Stimulated activated naive CD8-positive, alpha-beta T cell treated with anti-CD3 and anti-CD28 coated beads, Interleukin-15, Interleukin-2, amounts not matched to agents 100 ng/mL and 50 ng/mL, for 24 hours (primary cell): ENCODE measurements at regions not wholly inside any gene's neighbourhood (a gene's known extent, or its start where the extent isn't known, plus 50 kb on each side); places are given as distances from the start of the nearest gene placed in this dataset.

Experiments used
- H3K27ac Mint-ChIP-seq: one replicate; pipeline ENCODE4 v1.8.0; 2021; ENCODE audit warnings: mild to moderate bottlenecking, mixed read lengths
- H3K27me3 Mint-ChIP-seq: one replicate; pipeline ENCODE4 v1.8.0; 2021; ENCODE audit warnings: mixed read lengths
- H3K36me3 Mint-ChIP-seq: one replicate; pipeline ENCODE4 v1.8.0; 2021; ENCODE audit warnings: low read depth, mixed read lengths
- H3K4me1 Mint-ChIP-seq: one replicate; pipeline ENCODE4 v1.8.0; 2021; ENCODE audit warnings: low read depth, mixed read lengths
- H3K4me3 Mint-ChIP-seq: one replicate; pipeline ENCODE4 v1.8.0; 2021; ENCODE audit warnings: mild to moderate bottlenecking, mixed read lengths
- H3K9me3 Mint-ChIP-seq: one replicate; pipeline ENCODE4 v1.8.0; 2021; ENCODE audit warnings: mixed read lengths

DNA sequence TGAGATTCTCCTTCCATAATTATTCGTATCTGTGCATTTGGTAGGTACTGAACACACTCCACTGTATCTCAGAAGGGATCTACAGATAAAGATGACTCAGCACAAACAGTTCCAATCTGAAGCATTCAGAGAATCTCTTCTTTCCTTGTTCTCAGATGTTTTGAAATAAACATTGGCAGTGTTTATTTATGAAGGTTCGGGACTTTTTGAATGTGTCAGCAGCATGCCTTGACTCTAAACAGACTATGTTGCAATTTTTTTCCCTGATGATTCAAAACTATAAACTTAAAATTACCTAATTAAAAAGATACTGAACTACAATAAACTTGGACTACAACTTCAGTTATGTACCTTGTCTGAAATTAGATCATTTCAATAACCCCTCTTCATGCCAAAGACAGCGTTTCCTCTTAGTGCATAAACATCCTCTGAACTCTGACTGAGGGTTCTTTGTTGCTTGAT lies 612.9 kb upstream of the TBL1XR1 start:
- Mint-ChIP-seq H3K36me3 (no peaks in the 10 kb centered on the region), H3K27ac (no peak overlapping the region), H3K4me1 (peaks cover 33% of the 10 kb centered on the region), H3K9me3 (no peaks in the 10 kb centered on the region), H3K4me3 (no peak overlapping the region), H3K27me3 (no peaks in the 10 kb centered on the region)

DNA sequence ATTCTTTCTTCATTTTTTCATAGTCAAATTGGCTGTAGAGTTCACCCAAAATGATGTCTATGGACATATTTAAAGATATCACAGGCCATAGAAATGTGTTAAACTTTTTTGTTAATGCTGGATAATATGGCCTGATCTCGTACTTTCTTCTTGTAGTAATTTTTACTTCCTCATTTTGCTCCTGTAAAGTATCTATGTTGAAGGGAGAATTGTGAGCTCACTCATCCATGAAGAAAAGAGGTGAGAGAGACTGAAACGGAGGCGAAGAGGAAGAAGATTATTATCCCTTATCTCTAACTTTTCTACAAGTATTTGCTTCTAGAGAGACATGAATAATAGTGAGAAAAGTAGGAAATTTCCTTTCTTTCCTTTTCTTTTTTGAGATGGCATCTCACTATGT lies 613.8 kb upstream of the TBL1XR1 start:
- Mint-ChIP-seq H3K4me3 (no peak overlapping the region), H3K36me3 (no peaks in the 10 kb centered on the region), H3K4me1 (peaks cover 37% of the 10 kb centered on the region), H3K9me3 (no peaks in the 10 kb centered on the region), H3K27ac (no peak overlapping the region), H3K27me3 (no peaks in the 10 kb centered on the region)

DNA sequence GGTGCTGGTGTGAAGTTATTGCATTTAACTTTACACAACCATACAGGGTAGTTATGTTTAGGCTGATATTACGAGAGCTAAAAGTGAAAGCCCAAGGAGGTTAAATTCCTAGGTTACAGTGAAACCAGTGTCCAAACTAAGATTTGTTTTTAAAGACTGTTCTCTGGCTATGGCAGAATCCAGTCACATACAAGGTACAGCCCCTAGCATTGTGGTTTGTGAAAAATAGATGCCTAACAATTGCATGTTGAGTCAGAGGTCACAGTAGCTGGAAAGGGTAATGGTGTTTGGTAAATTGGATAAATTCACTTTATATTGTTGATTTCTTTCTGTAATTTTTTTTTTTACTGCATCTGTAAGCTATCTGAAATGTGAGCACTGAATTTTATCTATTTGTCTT lies 614.6 kb upstream of the TBL1XR1 start:
- Mint-ChIP-seq H3K4me3 (no peak overlapping the region), H3K36me3 (no peaks in the 10 kb centered on the region), H3K9me3 (no peaks in the 10 kb centered on the region), H3K27ac (no peak overlapping the region), H3K27me3 (no peaks in the 10 kb centered on the region), H3K4me1 (peaks cover 37% of the 10 kb centered on the region)

DNA sequence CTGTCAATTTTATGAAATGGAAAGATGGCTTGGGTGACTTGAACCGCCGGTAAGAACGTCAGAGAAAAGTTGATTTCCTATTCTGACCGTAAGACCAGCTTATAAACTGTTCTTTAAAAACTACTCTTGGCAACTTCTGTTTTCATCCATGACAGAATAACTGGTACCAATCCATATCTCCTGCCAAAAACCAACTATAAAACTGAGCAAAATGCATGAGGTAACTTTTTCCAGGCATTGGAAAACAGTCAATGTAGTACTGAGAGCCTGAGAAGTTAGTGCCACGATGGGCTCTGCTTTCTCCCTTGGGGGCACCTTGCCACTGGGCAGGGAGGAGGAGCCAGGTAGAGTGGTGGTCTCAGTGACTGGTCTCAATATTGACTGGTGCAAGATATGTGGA lies 615.2 kb upstream of the TBL1XR1 start:
- peaks cover 37% of the 10 kb centered on the region for H3K4me1 Mint-ChIP-seq
- no peaks in the 10 kb centered on the region for H3K36me3 Mint-ChIP-seq
- no peak overlapping the region for H3K27ac Mint-ChIP-seq
- H3K9me3 Mint-ChIP-seq, result no peaks in the 10 kb centered on the region
- no peaks in the 10 kb centered on the region for H3K27me3 Mint-ChIP-seq
- H3K4me3 Mint-ChIP-seq, result no peak overlapping the region

DNA sequence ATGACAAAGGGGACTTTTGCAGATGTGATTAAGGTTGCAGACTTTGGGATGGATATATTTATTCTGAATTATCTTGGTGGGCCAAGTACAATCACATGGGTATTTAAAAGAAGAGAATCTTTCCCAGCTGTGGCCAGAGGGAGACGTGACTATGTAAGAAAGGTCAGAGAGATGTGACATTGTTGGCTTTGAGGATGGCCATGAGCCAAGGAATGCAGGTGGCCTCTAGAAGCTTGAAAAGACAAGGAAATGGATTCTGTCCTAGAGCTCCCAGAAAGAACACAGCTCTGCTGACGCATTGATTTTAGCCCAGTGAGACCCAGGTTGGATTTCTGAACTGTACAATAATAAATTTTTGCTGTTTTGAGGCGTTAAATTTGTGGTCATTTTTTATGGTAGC lies 616.0 kb upstream of the TBL1XR1 start:
- H3K4me3 Mint-ChIP-seq, result no peak overlapping the region
- no peak overlapping the region for H3K27ac Mint-ChIP-seq
- H3K4me1 Mint-ChIP-seq, result peaks cover 37% of the 10 kb centered on the region
- H3K36me3 Mint-ChIP-seq, result no peaks in the 10 kb centered on the region
- H3K27me3 Mint-ChIP-seq, result no peaks in the 10 kb centered on the region
- no peaks in the 10 kb centered on the region for H3K9me3 Mint-ChIP-seq

DNA sequence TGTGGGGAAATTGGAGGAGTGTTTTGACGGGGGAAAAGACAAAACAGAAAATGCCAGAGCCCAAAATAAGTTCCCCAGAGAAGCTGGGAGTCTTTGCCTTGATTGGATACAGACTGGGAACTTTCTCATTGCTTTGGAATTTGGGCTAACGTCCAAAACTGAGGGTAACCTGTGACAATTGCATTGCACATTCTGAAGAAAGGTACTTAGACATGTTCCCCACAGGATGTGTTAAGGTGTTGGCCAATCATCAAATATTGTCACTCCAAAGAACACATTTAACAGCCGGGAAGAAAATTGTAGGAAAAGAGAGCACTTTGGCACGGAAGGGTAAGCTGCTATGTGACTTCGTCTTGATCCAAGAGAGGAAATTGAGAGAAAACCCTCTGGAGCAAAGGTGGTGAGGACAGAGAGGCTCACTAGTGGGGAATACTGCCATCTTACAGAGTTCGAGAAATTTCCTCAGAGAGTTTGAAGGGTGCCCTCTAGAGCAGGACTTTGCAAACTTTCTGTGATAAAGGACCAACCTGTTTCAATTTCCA lies 619.5 kb upstream of the TBL1XR1 start:
- Mint-ChIP-seq H3K36me3 (no peaks in the 10 kb centered on the region), H3K27me3 (no peaks in the 10 kb centered on the region), H3K27ac (no peak overlapping the region), H3K4me1 (peaks cover 25% of the 10 kb centered on the region), H3K4me3 (no peak overlapping the region), H3K9me3 (no peaks in the 10 kb centered on the region)

DNA sequence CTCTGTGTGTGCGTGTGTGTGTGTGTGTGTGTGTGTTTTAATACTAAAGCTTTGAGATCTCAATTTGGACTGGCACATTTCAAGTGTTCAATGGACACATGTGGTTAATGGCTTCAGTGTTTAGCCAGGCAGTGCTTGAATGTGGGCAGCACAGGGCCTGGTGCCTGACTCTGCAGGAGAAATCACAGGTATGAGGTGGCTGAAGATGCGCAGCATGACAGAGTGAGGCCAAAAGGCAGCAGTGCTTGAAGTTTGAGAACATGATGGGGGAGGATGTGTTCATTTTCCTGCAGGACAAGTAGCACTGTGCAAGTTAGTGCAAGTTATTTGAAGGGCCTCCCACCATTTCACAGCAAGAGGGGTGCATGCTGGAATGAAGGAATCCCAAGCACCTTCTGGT lies 620.5 kb upstream of the TBL1XR1 start:
- H3K36me3 Mint-ChIP-seq, result no peaks in the 10 kb centered on the region
- no peaks in the 10 kb centered on the region for H3K9me3 Mint-ChIP-seq
- no peak overlapping the region for H3K4me3 Mint-ChIP-seq
- peaks cover 19% of the 10 kb centered on the region for H3K4me1 Mint-ChIP-seq
- H3K27me3 Mint-ChIP-seq, result no peaks in the 10 kb centered on the region
- H3K27ac Mint-ChIP-seq, result no peak overlapping the region

DNA sequence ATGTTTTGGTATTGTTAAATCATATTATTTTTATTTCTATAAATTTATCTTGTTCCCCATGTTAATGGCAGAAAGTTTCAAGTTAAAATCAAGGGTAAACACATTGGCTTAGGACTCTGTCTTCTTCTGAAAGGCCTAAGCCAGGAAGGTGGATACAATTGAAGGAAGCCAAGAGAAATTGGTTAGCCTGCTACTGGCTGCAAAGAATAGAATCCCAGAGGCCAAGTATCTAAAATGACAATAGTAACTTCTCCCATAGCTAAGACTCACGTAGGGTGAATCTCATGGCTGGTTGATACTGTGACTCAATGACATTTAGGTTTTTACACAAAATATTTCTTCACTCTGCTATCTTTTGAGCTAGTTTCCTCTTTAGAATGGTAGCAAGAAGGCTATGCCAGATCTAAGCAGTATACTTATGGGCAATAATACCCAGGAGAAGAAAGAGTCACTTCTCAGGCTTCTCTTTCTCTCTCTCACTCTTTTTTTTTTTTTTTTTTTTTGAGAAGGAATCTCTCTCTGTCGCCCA lies 621.5 kb upstream of the TBL1XR1 start:
- H3K9me3 Mint-ChIP-seq, result no peaks in the 10 kb centered on the region
- H3K4me3 Mint-ChIP-seq, result no peak overlapping the region
- H3K36me3 Mint-ChIP-seq, result no peaks in the 10 kb centered on the region
- no peak overlapping the region for H3K27ac Mint-ChIP-seq
- H3K27me3 Mint-ChIP-seq, result no peaks in the 10 kb centered on the region
- H3K4me1 Mint-ChIP-seq, result peaks cover 19% of the 10 kb centered on the region

DNA sequence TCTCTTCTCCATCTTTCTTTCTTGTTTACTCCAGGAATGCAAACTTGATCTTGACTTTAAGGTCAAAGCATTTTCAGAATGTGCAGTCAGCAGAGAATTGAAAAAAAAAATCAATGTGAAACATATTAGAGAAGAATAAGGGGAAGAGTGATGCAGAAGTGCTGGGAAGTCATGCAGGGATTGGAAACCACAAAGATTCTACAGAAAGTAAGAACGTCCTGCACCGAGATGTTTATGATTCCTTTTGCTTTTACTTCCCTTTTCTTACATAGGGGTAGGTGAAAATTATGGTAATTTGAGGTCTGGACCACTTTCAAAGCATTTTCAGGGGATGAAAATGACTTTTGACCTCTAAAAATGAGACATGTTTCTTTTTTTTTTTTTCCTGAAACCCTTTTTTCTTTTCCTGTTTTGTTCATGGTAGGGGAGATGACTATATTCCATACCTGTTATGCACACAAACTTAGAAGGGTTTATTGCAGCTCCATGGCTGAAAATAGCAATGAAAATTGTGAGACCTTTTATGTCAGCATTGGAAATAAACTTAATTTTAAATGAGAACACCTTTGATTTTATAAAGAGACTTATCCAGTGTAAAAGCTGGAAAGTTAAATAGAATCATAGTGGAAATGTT lies 623.5 kb upstream of the TBL1XR1 start:
- Mint-ChIP-seq H3K36me3 (no peaks in the 10 kb centered on the region), H3K4me1 (peaks cover 14% of the 10 kb centered on the region), H3K4me3 (peak overlapping the region; percentile 20), H3K27me3 (no peaks in the 10 kb centered on the region), H3K27ac (peak overlapping the region; percentile 63), H3K9me3 (no peaks in the 10 kb centered on the region)

DNA sequence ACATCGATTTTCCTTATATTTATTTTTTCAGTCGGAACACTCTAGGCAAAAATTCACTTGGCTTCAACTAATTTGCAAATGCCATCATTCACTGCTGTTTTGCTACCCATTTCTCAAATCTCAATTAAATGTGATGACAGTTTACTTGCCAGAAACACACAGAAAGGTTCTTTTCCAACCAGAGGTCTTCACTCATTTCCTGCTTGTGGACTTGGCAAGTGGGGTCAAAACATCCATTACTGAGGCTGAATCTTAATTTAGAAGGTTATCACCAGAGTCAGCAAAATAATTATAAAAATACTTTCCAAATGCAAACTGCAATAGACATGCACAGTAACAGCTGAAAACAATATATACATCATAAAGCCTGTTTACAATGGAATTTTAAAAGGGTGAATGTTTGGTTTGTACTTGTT lies 625.4 kb upstream of the TBL1XR1 start:
- H3K36me3 Mint-ChIP-seq, result no peaks in the 10 kb centered on the region
- H3K9me3 Mint-ChIP-seq, result no peaks in the 10 kb centered on the region
- no peak overlapping the region for H3K4me3 Mint-ChIP-seq
- no peak overlapping the region for H3K27ac Mint-ChIP-seq
- peaks cover 20% of the 10 kb centered on the region for H3K4me1 Mint-ChIP-seq
- H3K27me3 Mint-ChIP-seq, result no peaks in the 10 kb centered on the region

DNA sequence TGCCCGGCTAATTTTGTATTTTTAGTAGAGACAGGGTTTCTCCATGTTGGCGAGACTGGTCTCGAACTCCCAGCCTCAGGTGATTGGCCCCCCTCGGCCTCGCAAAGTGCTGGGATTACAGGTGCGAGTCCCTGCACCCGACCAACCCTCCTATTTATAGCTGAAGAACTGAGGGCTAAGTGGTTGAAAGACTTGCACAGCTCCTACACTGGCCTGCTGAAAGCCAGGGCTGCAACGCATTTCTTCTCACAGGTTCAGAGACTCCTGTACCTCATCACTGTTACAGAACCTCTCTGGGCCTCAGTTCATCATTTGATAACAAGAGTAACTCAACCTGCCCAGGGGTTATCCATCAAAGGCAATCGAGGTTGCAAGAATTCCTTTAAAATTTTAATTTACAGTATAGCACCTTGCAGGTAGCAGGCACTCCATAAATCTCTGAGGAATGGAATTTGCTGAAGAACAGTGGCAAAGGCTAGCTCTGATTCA lies 626.5 kb upstream of the TBL1XR1 start:
- peaks cover 25% of the 10 kb centered on the region for H3K4me1 Mint-ChIP-seq
- H3K9me3 Mint-ChIP-seq, result no peaks in the 10 kb centered on the region
- H3K4me3 Mint-ChIP-seq, result no peak overlapping the region
- no peaks in the 10 kb centered on the region for H3K36me3 Mint-ChIP-seq
- no peak overlapping the region for H3K27ac Mint-ChIP-seq
- H3K27me3 Mint-ChIP-seq, result no peaks in the 10 kb centered on the region

DNA sequence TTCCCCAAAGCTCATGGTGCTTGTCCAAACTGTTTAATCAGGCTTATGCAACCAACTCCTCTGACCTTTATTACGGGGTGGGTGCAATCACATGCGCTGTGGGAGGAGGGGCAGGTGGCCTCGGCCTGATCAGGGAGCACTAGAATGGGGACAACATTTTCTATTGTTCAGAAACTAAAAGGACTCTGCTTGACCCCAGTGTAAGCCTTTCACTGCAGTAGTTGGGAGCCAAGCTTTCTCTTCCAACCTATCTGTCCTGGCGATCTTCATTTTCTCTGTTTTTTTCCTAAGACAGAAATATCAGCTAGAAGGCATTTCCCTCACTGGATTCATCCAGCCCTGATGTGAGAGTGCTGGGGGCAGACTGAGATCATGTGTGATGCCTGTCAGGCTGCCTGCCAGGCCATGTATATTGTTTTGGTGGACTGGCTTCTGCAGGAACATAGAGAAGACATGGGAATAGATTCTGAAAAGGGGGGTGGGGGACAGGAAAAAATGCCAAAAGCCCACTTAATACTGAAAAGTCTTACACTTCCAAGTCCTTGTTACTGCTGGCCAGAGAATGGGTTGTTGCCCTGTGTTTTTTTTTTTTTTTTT lies 627.0 kb upstream of the TBL1XR1 start:
- Mint-ChIP-seq H3K36me3 (no peaks in the 10 kb centered on the region), H3K27ac (no peak overlapping the region)

DNA sequence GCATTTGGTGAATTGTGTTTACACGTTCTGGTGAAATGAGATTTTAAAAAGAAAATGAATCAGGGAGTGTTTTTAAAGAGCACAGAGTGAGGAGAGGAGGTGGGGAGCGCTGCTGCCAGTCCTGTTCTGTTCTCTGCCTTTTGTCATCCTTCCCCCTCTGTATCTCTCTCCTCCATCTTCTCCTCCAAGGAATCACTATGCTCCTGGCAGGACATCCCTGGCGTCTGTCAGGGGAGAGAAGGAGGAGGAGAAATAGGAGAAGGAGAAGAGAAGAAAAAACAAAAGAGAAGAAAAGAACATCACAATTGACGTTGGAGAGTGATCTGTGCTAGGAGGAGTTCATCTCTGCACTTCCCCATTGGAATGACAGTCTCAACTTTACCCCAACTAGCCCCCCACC lies 627.6 kb upstream of the TBL1XR1 start:
- Mint-ChIP-seq H3K9me3 (no peaks in the 10 kb centered on the region), H3K4me3 (no peak overlapping the region), H3K27ac (no peak overlapping the region), H3K36me3 (no peaks in the 10 kb centered on the region), H3K4me1 (peaks cover 25% of the 10 kb centered on the region), H3K27me3 (no peaks in the 10 kb centered on the region)

More for the DNA sequence above, 627.0 kb upstream of the TBL1XR1 start:
- no peaks in the 10 kb centered on the region for H3K27me3 Mint-ChIP-seq
- H3K4me1 Mint-ChIP-seq, result peaks cover 25% of the 10 kb centered on the region
- no peak overlapping the region for H3K4me3 Mint-ChIP-seq
- no peaks in the 10 kb centered on the region for H3K9me3 Mint-ChIP-seq

DNA sequence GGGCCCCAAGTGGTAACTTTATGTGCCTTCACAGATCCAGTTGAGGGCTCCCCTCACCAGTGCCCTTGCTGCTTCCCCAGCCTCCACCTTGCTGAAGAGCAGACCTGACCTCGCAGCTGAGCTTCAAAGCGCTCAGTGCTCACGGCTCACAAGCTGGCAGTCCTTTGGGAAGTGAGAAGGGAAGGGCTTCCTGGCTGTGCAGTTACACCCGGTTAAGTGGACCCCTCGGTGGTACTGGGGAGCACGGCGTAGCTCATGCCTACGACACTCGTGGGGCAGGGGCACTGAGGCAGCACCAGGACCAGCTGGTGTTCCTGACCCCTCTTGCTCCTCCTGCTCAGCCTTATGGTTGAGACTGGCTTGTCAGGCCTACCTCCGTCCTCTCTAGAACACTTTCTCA lies 629.0 kb upstream of the TBL1XR1 start:
- H3K4me1 Mint-ChIP-seq, result peaks cover 16% of the 10 kb centered on the region
- H3K27ac Mint-ChIP-seq, result no peak overlapping the region
- H3K4me3 Mint-ChIP-seq, result no peak overlapping the region
- no peaks in the 10 kb centered on the region for H3K36me3 Mint-ChIP-seq
- H3K9me3 Mint-ChIP-seq, result no peaks in the 10 kb centered on the region
- H3K27me3 Mint-ChIP-seq, result no peaks in the 10 kb centered on the region

DNA sequence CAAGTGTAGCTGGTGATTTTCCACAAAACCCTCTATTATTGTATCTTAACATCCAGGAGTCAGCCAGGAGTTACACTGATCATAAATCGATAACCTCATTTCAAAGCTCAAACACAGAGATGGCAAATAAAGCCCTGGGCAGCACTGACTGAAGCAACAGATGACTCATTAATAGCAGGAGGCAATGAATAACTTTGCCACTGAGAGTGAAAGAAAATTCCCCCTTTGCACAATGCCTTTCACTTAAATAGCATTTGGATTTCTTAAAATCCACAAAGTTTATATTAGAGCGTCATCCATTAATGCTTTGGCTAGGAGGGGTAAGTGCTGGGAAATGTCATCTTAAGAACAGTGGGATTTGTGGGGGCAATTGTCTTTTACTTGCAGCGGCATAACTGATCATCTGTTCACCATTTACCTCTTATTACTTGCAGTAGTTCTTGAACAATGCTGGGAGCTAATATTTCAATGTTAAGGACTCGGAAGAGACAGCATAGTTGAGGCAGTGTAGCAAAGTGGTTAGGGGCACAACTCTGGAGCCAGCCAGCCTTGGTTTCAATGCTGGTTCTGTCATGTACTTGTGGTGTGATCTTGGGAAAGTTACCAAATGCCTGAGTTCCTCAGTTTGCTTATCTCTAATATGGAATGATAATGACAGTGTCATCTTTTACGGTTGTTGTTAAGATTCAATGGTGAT lies 630.4 kb upstream of the TBL1XR1 start:
- Mint-ChIP-seq H3K9me3 (no peaks in the 10 kb centered on the region), H3K4me3 (no peak overlapping the region), H3K4me1 (peaks cover 11% of the 10 kb centered on the region), H3K36me3 (no peaks in the 10 kb centered on the region), H3K27me3 (no peaks in the 10 kb centered on the region), H3K27ac (no peak overlapping the region)
